Astrocyte of the cerebellum (primary cell): ENCODE measurements at regions not wholly inside any gene's neighbourhood (a gene's known extent, or its start where the extent isn't known, plus 50 kb on each side); places are given as distances from the start of the nearest gene placed in this dataset.

Source experiments
- DNase-seq: peaks from one replicate; pipeline ENCODE4 v3.0.0-alpha.2; 2011; ENCODE audit warnings: low read depth
- H3K4me3 ChIP-seq: 2 replicates; pipeline ENCODE4 v1.5.1; 2011; ENCODE audit warnings: mild to moderate bottlenecking, low read depth, low read length, moderate library complexity
- in situ Hi-C: cut with HindIII; loops from 2 replicates; pipeline ENCODE4 v1.10.0; 2017; ENCODE audit warnings: low sequenced_read_pairs
- TF ChIP-seq, protein P1 (sequence below): IDR thresholded peaks from 2 replicates; pipeline ENCODE4 v1.5.1; 2012; ENCODE audit warnings: low read length, low read depth, moderate library complexity, mild to moderate bottlenecking; ENCODE audit errors: missing control alignments

DNA sequence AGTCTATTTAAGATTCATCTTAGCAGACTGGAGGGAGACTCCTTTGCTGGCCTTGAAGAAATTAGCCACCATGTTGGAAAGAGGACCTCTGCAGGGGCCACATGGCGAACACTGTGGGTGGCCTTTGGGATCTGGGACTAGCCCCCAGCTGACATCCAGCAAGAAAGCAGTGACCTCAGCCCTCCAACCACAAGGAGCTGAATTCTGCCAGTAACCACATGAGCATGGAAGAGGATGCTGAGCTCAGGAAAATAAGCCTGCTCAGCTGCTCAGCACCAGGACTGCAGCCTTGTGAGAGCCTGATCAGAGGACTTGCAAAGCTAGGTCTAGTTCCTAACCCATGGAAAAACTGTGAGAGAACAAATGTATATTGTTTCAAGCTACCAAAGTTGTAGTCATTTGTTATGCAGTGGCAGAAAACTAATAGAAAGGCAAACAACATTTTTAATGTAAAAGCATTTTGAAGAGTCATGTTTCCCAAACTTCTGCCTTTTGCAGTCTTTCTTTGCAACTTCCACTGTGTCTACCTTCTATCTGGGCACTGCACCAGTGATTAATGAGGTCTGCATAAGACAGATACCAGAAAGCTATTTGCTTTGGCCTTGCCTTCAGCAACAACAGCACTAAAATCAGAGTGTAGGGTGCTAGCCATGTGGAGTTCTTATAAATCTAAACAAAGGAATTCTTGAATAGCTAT, 183.7 kb downstream of the FGFR2 start:
- TF ChIP-seq, protein P1, sequence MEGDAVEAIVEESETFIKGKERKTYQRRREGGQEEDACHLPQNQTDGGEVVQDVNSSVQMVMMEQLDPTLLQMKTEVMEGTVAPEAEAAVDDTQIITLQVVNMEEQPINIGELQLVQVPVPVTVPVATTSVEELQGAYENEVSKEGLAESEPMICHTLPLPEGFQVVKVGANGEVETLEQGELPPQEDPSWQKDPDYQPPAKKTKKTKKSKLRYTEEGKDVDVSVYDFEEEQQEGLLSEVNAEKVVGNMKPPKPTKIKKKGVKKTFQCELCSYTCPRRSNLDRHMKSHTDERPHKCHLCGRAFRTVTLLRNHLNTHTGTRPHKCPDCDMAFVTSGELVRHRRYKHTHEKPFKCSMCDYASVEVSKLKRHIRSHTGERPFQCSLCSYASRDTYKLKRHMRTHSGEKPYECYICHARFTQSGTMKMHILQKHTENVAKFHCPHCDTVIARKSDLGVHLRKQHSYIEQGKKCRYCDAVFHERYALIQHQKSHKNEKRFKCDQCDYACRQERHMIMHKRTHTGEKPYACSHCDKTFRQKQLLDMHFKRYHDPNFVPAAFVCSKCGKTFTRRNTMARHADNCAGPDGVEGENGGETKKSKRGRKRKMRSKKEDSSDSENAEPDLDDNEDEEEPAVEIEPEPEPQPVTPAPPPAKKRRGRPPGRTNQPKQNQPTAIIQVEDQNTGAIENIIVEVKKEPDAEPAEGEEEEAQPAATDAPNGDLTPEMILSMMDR, result no peak
- H3K4me3 ChIP-seq, result no peak overlapping the region
- DNase-seq, result peak; percentile 37
- in situ Hi-C loops, result no loop called here

GRCh38 chr10:121415063-121415399, 183.2 kb downstream of the FGFR2 start:
- no peak for DNase-seq
- H3K4me3 ChIP-seq, result no peak overlapping the region
- TF ChIP-seq, protein P1, result no peak
- in situ Hi-C loops, result no loop called here

DNA sequence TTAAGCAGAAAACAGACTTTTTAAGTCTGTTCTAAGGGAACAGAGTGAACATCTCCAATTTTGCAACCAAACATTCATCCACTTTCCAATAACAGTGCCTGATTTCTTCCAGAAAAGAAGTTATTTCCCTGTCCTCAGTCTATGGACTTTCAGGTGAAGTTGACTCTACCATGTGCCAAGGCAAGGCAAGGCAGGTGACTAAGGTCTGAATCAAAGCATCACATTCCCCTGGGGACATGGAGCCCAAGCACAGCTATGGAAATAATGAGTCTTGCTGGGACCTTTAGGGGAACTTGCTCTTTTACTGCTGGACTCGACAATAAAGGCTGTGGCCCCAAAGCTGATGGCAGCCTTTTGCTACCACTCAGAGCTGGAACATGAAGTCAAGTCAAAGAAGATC, 182.2 kb downstream of the FGFR2 start:
- no peak for DNase-seq
- TF ChIP-seq, protein P1, result no peak
- no peak overlapping the region for H3K4me3 ChIP-seq
- in situ Hi-C loops, result no loop called here

- TF ChIP-seq, protein P1, result no peak
- in situ Hi-C loops, result no loop called here
- H3K4me3 ChIP-seq, result no peak overlapping the region
- DNase-seq, result no peak
These were observed 180.9 kb downstream of the FGFR2 start for GRCh38 chr10:121417298-121417697.

- DNase-seq, result no peak
- no peak overlapping the region for H3K4me3 ChIP-seq
- in situ Hi-C loops, result no loop called here
- TF ChIP-seq, protein P1, result no peak
These were observed 180.0 kb downstream of the FGFR2 start for GRCh38 chr10:121418126-121418777.

- in situ Hi-C loops, result no loop called here
- H3K4me3 ChIP-seq, result no peak overlapping the region
- TF ChIP-seq, protein P1, result no peak
- DNase-seq, result no peak
These were observed 178.2 kb downstream of the FGFR2 start for GRCh38 chr10:121420006-121420405.
